ENCODE measurements at regions not wholly inside any gene's neighbourhood (a gene's known extent, or its start where the extent isn't known, plus 50 kb on each side); places are given as distances from the start of the nearest gene placed in this dataset.

- no peak overlapping the region for H3K4me3 ChIP-seq (ENCODE audit: low read length)
- TF ChIP-seq CTCF (IDR thresholded peaks at IDR 0.05; ENCODE audit: insufficient read depth, low read depth, low read length, missing control alignments) = no peak
- DNase-seq (ENCODE audit: low read depth) = no peak
Observed at GRCh38 chr2:224283466-224283965, 118.4 kb downstream of the FAM124B start.

GRCh38 chr2:224281374-224281773 lies 120.5 kb downstream of the FAM124B start:
- TF ChIP-seq CTCF (IDR thresholded peaks at IDR 0.05; ENCODE audit: insufficient read depth, low read depth, low read length, missing control alignments) = no peak
- H3K4me3 ChIP-seq (ENCODE audit: low read length) = no peak overlapping the region
- DNase-seq (ENCODE audit: low read depth) = no peak

- H3K4me3 ChIP-seq (ENCODE audit: low read length) = no peak overlapping the region
- DNase-seq (ENCODE audit: low read depth) = peak; percentile 90
- no peak for TF ChIP-seq CTCF (IDR thresholded peaks at IDR 0.05; ENCODE audit: insufficient read depth, low read depth, low read length, missing control alignments)
Observed at GRCh38 chr2:224278531-224278930, 123.4 kb downstream of the FAM124B start.

- DNase-seq (ENCODE audit: low read depth) = no peak
- no peak overlapping the region for H3K4me3 ChIP-seq (ENCODE audit: low read length)
- TF ChIP-seq CTCF (IDR thresholded peaks at IDR 0.05; ENCODE audit: insufficient read depth, low read depth, low read length, missing control alignments) = no peak
Observed at GRCh38 chr2:224276251-224276650, 125.7 kb downstream of the FAM124B start.

- DNase-seq (ENCODE audit: low read depth) = peak; percentile 5
- TF ChIP-seq CTCF (IDR thresholded peaks at IDR 0.05; ENCODE audit: insufficient read depth, low read depth, low read length, missing control alignments) = no peak
- no peak overlapping the region for H3K4me3 ChIP-seq (ENCODE audit: low read length)
Observed at GRCh38 chr2:224272237-224272910, 129.5 kb downstream of the FAM124B start.

GRCh38 chr2:224271617-224272236 lies 130.2 kb downstream of the FAM124B start:
- TF ChIP-seq CTCF (IDR thresholded peaks at IDR 0.05; ENCODE audit: insufficient read depth, low read depth, low read length, missing control alignments) = no peak
- no peak overlapping the region for H3K4me3 ChIP-seq (ENCODE audit: low read length)
- no peak for DNase-seq (ENCODE audit: low read depth)
